ENCODE measurements at regions not wholly inside any gene's neighbourhood (a gene's known extent, or its start where the extent isn't known, plus 50 kb on each side); places are given as distances from the start of the nearest gene placed in this dataset.

- Histone ChIP-seq H3K9ac (ENCODE audit: insufficient read depth, low read depth, low read length) (no peak overlapping the region), H2AFZ (ENCODE audit: low read length) (no peak overlapping the region), H3K27me3 (ENCODE audit: control insufficient read depth in 1 of 2, insufficient read depth in 2 of 2, low read length in 2 of 2) (no peaks in the 10 kb centered on the region), H3K4me1 (ENCODE audit: insufficient read depth, low read length) (no peaks in the 10 kb centered on the region), H3K4me3 (replicated peaks in 1 of 3; ENCODE audit: insufficient read depth in 1 of 3, low read depth in 2 of 3, low read length in 3 of 3) (no peak overlapping the region), H3K36me3 (replicated peaks in 1 of 2; ENCODE audit: control insufficient read depth in 1 of 2, insufficient read depth in 2 of 2, low read length in 2 of 2) (no peaks in the 10 kb centered on the region), H3K9me3 (ENCODE audit: low read length) (no peaks in the 10 kb centered on the region), H3K27ac (ENCODE audit: extremely low read length, insufficient read depth, low read length) (no peak overlapping the region), H4K20me1 (ENCODE audit: insufficient read depth, low read length) (no peaks in the 10 kb centered on the region), H3K79me2 (ENCODE audit: insufficient read depth, low read length) (no peaks in the 10 kb centered on the region), H3K4me2 (ENCODE audit: low read depth, low read length) (no peak overlapping the region)
- FAIRE-seq: no peak
- POLR2A ChIA-PET: no interaction called here
- no peak for DNase-seq (ENCODE audit: low spot score)
- CTCF ChIA-PET (ENCODE audit: low intra/inter-chr PET ratio, low total read pairs): no interaction called here
- BruUV-seq (replicated peaks): no TSS peak
- WGBS (ENCODE audit: low lambda C conversion rate): 5% methylated on average over 2 of the region's 2 CpGs
- ATAC-seq: no peak
- in situ Hi-C loops (cut with HindIII; ENCODE audit: extremely low pct_ligation_motif_present, low pct_unique_long_range_greater_than_20kb) (no loop called here), intact Hi-C loops (cut with micrococcal nuclease; ENCODE audit: unreplicated experiment) (no loop called here)
- TF ChIP-seq NR1H2 (CRISPR knock-in tag; IDR thresholded peaks at IDR 0.05; ENCODE audit: borderline replicate concordance, low read depth) (no peak), TERF1 (CRISPR knock-in tag; IDR thresholded peaks at IDR 0.05) (no peak), ZNF180 (CRISPR knock-in tag; IDR thresholded peaks at IDR 0.05; ENCODE audit: borderline replicate concordance, low read depth) (no peak), MAFK (conservative IDR thresholded peaks at IDR 0.05 in 1 of 2, IDR thresholded peaks at IDR 0.05 in 1 of 2; ENCODE audit: low read length in 2 of 2) (peak; percentile 76 to 93; a peak in 3 of 4 replicates), GATAD2A (CRISPR knock-in tag; IDR thresholded peaks at IDR 0.05) (no peak), ZNF790 (CRISPR knock-in tag; IDR thresholded peaks at IDR 0.05; ENCODE audit: borderline replicate concordance) (no peak), PHF20 (CRISPR knock-in tag; IDR thresholded peaks at IDR 0.05) (no peak), ZNF709 (CRISPR knock-in tag; IDR thresholded peaks at IDR 0.05) (no peak), MAFF (IDR thresholded peaks at IDR 0.05; ENCODE audit: low read depth, low read length) (peak; percentile 91), ZSCAN30 (CRISPR knock-in tag; IDR thresholded peaks at IDR 0.05) (no peak)
- TF ChIP-seq, protein P1, sequence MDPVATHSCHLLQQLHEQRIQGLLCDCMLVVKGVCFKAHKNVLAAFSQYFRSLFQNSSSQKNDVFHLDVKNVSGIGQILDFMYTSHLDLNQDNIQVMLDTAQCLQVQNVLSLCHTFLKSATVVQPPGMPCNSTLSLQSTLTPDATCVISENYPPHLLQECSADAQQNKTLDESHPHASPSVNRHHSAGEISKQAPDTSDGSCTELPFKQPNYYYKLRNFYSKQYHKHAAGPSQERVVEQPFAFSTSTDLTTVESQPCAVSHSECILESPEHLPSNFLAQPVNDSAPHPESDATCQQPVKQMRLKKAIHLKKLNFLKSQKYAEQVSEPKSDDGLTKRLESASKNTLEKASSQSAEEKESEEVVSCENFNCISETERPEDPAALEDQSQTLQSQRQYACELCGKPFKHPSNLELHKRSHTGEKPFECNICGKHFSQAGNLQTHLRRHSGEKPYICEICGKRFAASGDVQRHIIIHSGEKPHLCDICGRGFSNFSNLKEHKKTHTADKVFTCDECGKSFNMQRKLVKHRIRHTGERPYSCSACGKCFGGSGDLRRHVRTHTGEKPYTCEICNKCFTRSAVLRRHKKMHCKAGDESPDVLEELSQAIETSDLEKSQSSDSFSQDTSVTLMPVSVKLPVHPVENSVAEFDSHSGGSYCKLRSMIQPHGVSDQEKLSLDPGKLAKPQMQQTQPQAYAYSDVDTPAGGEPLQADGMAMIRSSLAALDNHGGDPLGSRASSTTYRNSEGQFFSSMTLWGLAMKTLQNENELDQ (CRISPR knock-in tag; IDR thresholded peaks at IDR 0.05; ENCODE audit: borderline replicate concordance): no peak
- TF ChIP-seq, protein P2, sequence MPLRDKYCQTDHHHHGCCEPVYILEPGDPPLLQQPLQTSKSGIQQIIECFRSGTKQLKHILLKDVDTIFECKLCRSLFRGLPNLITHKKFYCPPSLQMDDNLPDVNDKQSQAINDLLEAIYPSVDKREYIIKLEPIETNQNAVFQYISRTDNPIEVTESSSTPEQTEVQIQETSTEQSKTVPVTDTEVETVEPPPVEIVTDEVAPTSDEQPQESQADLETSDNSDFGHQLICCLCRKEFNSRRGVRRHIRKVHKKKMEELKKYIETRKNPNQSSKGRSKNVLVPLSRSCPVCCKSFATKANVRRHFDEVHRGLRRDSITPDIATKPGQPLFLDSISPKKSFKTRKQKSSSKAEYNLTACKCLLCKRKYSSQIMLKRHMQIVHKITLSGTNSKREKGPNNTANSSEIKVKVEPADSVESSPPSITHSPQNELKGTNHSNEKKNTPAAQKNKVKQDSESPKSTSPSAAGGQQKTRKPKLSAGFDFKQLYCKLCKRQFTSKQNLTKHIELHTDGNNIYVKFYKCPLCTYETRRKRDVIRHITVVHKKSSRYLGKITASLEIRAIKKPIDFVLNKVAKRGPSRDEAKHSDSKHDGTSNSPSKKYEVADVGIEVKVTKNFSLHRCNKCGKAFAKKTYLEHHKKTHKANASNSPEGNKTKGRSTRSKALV (CRISPR knock-in tag; IDR thresholded peaks at IDR 0.05): no peak
Observed at GRCh38 chr10:37436357-37436756, 311.0 kb downstream of the ANKRD30A start.

Measured in HepG2 (cell line).